IMR-90 (cell line): ENCODE measurements at regions not wholly inside any gene's neighbourhood (a gene's known extent, or its start where the extent isn't known, plus 50 kb on each side); places are given as distances from the start of the nearest gene placed in this dataset.

Experiments
- RCOR1 ChIP-seq: IDR thresholded peaks from 2 replicates; pipeline ENCODE4 v1.6.1; 2012; ENCODE audit warnings: mild to moderate bottlenecking, low read length, improper control_type of control experiment; ENCODE audit not compliant: insufficient replicate concordance
- RFX5 ChIP-seq: IDR thresholded peaks from 2 replicates; pipeline ENCODE4 v1.8.0; 2012; ENCODE audit warnings: low read depth, mild to moderate bottlenecking, low read length, moderate library complexity

DNA sequence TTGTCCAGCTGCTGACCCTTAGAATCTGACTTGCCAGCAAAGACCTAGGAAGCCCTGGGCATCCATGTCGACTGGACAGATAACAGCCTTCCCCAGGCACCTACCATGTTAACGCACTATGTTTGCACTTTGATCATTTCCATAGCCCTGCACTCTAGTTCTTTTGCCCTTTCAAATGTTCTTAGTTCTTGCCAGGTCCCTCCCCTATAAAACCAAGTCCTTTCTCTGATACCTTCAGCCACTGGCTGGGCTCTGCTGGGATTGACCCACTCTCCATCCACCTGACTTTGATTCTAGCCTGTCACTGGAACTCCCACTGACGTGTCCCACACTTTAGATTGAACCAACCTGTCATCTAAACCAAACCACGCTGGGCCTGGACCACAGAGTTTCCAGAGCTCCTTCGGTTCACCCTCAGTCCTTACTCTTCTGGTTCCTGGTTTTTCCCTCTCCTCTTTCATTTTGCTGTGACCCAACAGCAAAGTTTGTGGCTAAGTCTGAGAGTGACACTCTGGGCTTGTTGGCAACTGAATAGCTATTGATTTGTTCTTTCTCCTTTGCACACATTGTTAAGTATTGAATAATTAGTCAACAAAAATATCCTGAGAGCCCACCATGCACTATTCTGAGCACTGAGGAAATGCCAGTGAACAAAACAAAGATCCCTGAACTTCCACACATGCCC is 51.8 kb upstream of the STK38L start:
- TF ChIP-seq RFX5 (no peak), RCOR1 (no peak)
